Liver (tissue), 3 donors: ENCODE measurements at regions not wholly inside any gene's neighbourhood (a gene's known extent, or its start where the extent isn't known, plus 50 kb on each side); places are given as distances from the start of the nearest gene placed in this dataset.

Experiments used
- EGR1 ChIP-seq, 2 donors: IDR thresholded peaks; 2 replicates each; pipeline ENCODE4 v1.6.1; 2016 to 2018; ENCODE audit warnings: antibody characterized with exemption in 2 of 2, low read depth in 2 of 2
- FOXA2 ChIP-seq: IDR thresholded peaks from 2 replicates; pipeline ENCODE4 v1.6.1; 2016; ENCODE audit warnings: antibody characterized with exemption
- GABPA ChIP-seq, 2 donors: IDR thresholded peaks in 1 of 2; conservative IDR thresholded peaks in 1 of 2; 2 replicates each; pipeline ENCODE4 v1.6.1; 2016; ENCODE audit warnings: antibody characterized with exemption in 2 of 2, mild to moderate bottlenecking in 1 of 2, moderate library complexity in 1 of 2
- JUND ChIP-seq, 2 donors: IDR thresholded peaks; 2 replicates each; pipeline ENCODE4 v1.6.1; 2016; ENCODE audit warnings: antibody characterized with exemption in 2 of 2
- NR2F2 ChIP-seq: IDR thresholded peaks from 2 replicates; pipeline ENCODE4 v1.6.1; 2016; ENCODE audit warnings: antibody characterized with exemption
- RAD21 ChIP-seq, 2 donors: IDR thresholded peaks; 2 replicates each; pipeline ENCODE4 v1.6.1; 2016; ENCODE audit warnings: antibody characterized with exemption in 2 of 2, mild to moderate bottlenecking in 2 of 2
- RXRA ChIP-seq, 2 donors: IDR thresholded peaks; 2 replicates each; pipeline ENCODE4 v1.6.1; 2017 to 2018; ENCODE audit warnings: antibody characterized with exemption in 2 of 2, mild to moderate bottlenecking in 1 of 2
- SP1 ChIP-seq: IDR thresholded peaks from 2 replicates; pipeline ENCODE4 v1.6.1; 2018; ENCODE audit warnings: antibody characterized with exemption, mild to moderate bottlenecking
- TAF1 ChIP-seq: conservative IDR thresholded peaks from 2 replicates; pipeline ENCODE4 v1.6.1; 2016; ENCODE audit warnings: antibody characterized with exemption, mild to moderate bottlenecking
- YY1 ChIP-seq: IDR thresholded peaks from 2 replicates; pipeline ENCODE4 v1.6.1; 2016; ENCODE audit warnings: antibody characterized with exemption, mild to moderate bottlenecking
- TF ChIP-seq, protein P1 (sequence below): IDR thresholded peaks from 2 replicates; pipeline ENCODE4 v1.6.1; 2016; ENCODE audit warnings: antibody characterized with exemption, mild to moderate bottlenecking
- TF ChIP-seq, protein P2 (sequence below): fragments of 150-350 bp; IDR thresholded peaks from 2 replicates; pipeline ENCODE4 v1.5.1; 2017; ENCODE audit warnings: improper control_type of control experiment, low read depth, low read length; ENCODE audit not compliant: missing input control
- TF ChIP-seq, protein P3 (sequence below): IDR thresholded peaks from 2 replicates; pipeline ENCODE4 v1.6.1; 2016; ENCODE audit warnings: antibody characterized with exemption
- TF ChIP-seq, protein P4 (sequence below): IDR thresholded peaks from 2 replicates; pipeline ENCODE4 v1.6.1; 2016; ENCODE audit warnings: antibody characterized with exemption
- donor health status: healthy.
- donor health status: healthy.

DNA sequence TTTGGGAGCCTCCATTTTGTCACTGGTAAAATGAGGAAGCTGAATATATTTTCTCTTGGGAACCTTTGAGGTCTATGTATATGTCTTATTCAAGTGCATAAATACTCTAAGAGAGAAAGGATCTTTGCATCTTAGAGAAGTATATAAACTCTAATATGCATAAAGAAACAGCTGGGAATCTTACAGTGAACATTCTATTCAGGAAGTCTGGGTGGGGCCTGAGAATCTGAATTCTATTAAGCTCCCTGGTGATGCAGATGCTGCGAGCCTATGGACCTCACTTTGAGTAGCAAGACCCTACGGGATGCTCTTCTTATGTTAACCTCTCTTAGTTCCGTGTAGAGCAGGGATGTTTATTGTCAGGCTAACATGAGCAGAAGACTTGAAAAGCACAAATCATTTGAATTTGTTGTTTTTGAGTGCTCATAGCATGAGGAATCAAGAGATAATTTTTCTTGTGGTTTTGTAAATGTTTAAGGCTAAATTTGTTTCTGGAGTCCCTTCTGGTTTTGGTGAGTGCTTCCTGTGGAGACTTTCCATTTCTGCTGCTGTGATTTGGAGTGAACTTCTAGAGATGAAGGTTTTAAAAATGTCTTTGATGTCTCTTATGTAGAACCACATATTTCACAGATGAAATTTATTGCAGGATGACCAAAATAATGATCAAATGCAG, 281.2 kb upstream of the JAG1 start:
- TF ChIP-seq, protein P1, sequence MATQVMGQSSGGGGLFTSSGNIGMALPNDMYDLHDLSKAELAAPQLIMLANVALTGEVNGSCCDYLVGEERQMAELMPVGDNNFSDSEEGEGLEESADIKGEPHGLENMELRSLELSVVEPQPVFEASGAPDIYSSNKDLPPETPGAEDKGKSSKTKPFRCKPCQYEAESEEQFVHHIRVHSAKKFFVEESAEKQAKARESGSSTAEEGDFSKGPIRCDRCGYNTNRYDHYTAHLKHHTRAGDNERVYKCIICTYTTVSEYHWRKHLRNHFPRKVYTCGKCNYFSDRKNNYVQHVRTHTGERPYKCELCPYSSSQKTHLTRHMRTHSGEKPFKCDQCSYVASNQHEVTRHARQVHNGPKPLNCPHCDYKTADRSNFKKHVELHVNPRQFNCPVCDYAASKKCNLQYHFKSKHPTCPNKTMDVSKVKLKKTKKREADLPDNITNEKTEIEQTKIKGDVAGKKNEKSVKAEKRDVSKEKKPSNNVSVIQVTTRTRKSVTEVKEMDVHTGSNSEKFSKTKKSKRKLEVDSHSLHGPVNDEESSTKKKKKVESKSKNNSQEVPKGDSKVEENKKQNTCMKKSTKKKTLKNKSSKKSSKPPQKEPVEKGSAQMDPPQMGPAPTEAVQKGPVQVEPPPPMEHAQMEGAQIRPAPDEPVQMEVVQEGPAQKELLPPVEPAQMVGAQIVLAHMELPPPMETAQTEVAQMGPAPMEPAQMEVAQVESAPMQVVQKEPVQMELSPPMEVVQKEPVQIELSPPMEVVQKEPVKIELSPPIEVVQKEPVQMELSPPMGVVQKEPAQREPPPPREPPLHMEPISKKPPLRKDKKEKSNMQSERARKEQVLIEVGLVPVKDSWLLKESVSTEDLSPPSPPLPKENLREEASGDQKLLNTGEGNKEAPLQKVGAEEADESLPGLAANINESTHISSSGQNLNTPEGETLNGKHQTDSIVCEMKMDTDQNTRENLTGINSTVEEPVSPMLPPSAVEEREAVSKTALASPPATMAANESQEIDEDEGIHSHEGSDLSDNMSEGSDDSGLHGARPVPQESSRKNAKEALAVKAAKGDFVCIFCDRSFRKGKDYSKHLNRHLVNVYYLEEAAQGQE, result no peak
- TF ChIP-seq, protein P2, sequence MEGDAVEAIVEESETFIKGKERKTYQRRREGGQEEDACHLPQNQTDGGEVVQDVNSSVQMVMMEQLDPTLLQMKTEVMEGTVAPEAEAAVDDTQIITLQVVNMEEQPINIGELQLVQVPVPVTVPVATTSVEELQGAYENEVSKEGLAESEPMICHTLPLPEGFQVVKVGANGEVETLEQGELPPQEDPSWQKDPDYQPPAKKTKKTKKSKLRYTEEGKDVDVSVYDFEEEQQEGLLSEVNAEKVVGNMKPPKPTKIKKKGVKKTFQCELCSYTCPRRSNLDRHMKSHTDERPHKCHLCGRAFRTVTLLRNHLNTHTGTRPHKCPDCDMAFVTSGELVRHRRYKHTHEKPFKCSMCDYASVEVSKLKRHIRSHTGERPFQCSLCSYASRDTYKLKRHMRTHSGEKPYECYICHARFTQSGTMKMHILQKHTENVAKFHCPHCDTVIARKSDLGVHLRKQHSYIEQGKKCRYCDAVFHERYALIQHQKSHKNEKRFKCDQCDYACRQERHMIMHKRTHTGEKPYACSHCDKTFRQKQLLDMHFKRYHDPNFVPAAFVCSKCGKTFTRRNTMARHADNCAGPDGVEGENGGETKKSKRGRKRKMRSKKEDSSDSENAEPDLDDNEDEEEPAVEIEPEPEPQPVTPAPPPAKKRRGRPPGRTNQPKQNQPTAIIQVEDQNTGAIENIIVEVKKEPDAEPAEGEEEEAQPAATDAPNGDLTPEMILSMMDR, result no peak
- TF ChIP-seq, protein P3, sequence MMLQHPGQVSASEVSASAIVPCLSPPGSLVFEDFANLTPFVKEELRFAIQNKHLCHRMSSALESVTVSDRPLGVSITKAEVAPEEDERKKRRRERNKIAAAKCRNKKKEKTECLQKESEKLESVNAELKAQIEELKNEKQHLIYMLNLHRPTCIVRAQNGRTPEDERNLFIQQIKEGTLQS, result no peak
- TF ChIP-seq GABPA (IDR thresholded peaks at IDR 0.05 in 1 of 2, conservative IDR thresholded peaks at IDR 0.05 in 1 of 2), result no peak
- no peak for TF ChIP-seq RXRA (IDR thresholded peaks at IDR 0.05)
- no peak for TF ChIP-seq FOXA2
- TF ChIP-seq, protein P4, sequence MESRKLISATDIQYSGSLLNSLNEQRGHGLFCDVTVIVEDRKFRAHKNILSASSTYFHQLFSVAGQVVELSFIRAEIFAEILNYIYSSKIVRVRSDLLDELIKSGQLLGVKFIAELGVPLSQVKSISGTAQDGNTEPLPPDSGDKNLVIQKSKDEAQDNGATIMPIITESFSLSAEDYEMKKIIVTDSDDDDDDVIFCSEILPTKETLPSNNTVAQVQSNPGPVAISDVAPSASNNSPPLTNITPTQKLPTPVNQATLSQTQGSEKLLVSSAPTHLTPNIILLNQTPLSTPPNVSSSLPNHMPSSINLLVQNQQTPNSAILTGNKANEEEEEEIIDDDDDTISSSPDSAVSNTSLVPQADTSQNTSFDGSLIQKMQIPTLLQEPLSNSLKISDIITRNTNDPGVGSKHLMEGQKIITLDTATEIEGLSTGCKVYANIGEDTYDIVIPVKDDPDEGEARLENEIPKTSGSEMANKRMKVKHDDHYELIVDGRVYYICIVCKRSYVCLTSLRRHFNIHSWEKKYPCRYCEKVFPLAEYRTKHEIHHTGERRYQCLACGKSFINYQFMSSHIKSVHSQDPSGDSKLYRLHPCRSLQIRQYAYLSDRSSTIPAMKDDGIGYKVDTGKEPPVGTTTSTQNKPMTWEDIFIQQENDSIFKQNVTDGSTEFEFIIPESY, result no peak
- TF ChIP-seq EGR1 (IDR thresholded peaks at IDR 0.05; ENCODE audit: low read depth in 2 of 2), result no peak
- no peak for TF ChIP-seq YY1
- TF ChIP-seq TAF1, result no peak
- TF ChIP-seq RAD21 (IDR thresholded peaks at IDR 0.05), result no peak
- TF ChIP-seq SP1, result no peak
- TF ChIP-seq NR2F2, result no peak
- no peak for TF ChIP-seq JUND (IDR thresholded peaks at IDR 0.05)
